ENCODE measurements at regions not wholly inside any gene's neighbourhood (a gene's known extent, or its start where the extent isn't known, plus 50 kb on each side); places are given as distances from the start of the nearest gene placed in this dataset.

- peak; percentile 97 for ATAC-seq
These were observed 241.6 kb upstream of the MKI67 start for GRCh38 chr10:128367807-128368206.

GRCh38 chr10:128369101-128369650 is 243.0 kb upstream of the MKI67 start:
- ATAC-seq: no peak
- no peak for DNase-seq (ENCODE audit: low spot score)

More at GRCh38 chr10:128367807-128368206, 241.6 kb upstream of the MKI67 start:
- peak; percentile 87 for DNase-seq (ENCODE audit: low spot score)

- no peak for DNase-seq (ENCODE audit: low spot score)
- no peak for ATAC-seq
These were observed 247.0 kb upstream of the MKI67 start for GRCh38 chr10:128373071-128373749.

- ATAC-seq (no peak), DNase-seq (ENCODE audit: low spot score) (no peak)
These were observed 247.6 kb upstream of the MKI67 start for GRCh38 chr10:128373831-128374230.

- DNase-seq (ENCODE audit: low spot score) (peak; percentile 76), ATAC-seq (peak; percentile 75)
These were observed 248.9 kb upstream of the MKI67 start for GRCh38 chr10:128375171-128375570.

GRCh38 chr10:128377364-128377987 is 251.3 kb upstream of the MKI67 start:
- DNase-seq (ENCODE audit: low spot score) (no peak), ATAC-seq (peak; percentile 63)

GRCh38 chr10:128377988-128378387 is 251.8 kb upstream of the MKI67 start:
- ATAC-seq (peak; percentile 77), DNase-seq (ENCODE audit: low spot score) (peak; percentile 65)

GRCh38 chr10:128380946-128381345 is 254.7 kb upstream of the MKI67 start:
- ATAC-seq (no peak), DNase-seq (ENCODE audit: low spot score) (no peak)

- ATAC-seq: no peak
- DNase-seq (ENCODE audit: low spot score): no peak
These were observed 256.0 kb upstream of the MKI67 start for GRCh38 chr10:128382225-128382624.

GRCh38 chr10:128384831-128385230 is 258.6 kb upstream of the MKI67 start:
- no peak for DNase-seq (ENCODE audit: low spot score)
- ATAC-seq: no peak

- no peak for DNase-seq (ENCODE audit: low spot score)
- no peak for ATAC-seq
These were observed 260.0 kb upstream of the MKI67 start for GRCh38 chr10:128386231-128386630.

- ATAC-seq (no peak), DNase-seq (ENCODE audit: low spot score) (no peak)
These were observed 260.8 kb upstream of the MKI67 start for GRCh38 chr10:128386816-128387604.

- DNase-seq (ENCODE audit: low spot score) (no peak), ATAC-seq (no peak)
These were observed 264.4 kb upstream of the MKI67 start for GRCh38 chr10:128390596-128390995.

- no peak for ATAC-seq
These were observed 267.3 kb upstream of the MKI67 start for GRCh38 chr10:128393546-128393945.

GRCh38 chr10:128398118-128398517 is 271.9 kb upstream of the MKI67 start:
- ATAC-seq (no peak), DNase-seq (ENCODE audit: low spot score) (no peak)

More at GRCh38 chr10:128393546-128393945, 267.3 kb upstream of the MKI67 start:
- no peak for DNase-seq (ENCODE audit: low spot score)

- no peak for DNase-seq (ENCODE audit: low spot score)
- ATAC-seq: no peak
These were observed 272.8 kb upstream of the MKI67 start for GRCh38 chr10:128398999-128399398.

- ATAC-seq (no peak), DNase-seq (ENCODE audit: low spot score) (no peak)
These were observed 274.3 kb upstream of the MKI67 start for GRCh38 chr10:128400564-128400963.

- ATAC-seq (no peak), DNase-seq (ENCODE audit: low spot score) (no peak)
These were observed 279.2 kb upstream of the MKI67 start for GRCh38 chr10:128405450-128405849.

- DNase-seq (ENCODE audit: low spot score) (no peak), ATAC-seq (no peak)
These were observed 285.4 kb upstream of the MKI67 start for GRCh38 chr10:128411643-128412042.

GRCh38 chr10:128414568-128414967 is 288.3 kb upstream of the MKI67 start:
- DNase-seq (ENCODE audit: low spot score) (no peak), ATAC-seq (no peak)

- DNase-seq (ENCODE audit: low spot score): no peak
- ATAC-seq: no peak
These were observed 290.0 kb upstream of the MKI67 start for GRCh38 chr10:128416231-128416630.

GRCh38 chr10:128417826-128418225 is 291.6 kb upstream of the MKI67 start:
- DNase-seq (ENCODE audit: low spot score) (no peak), ATAC-seq (no peak)
